SK-N-SH treated with all-trans-retinoic acid at 6 μM for 48 hours (cell line): ENCODE measurements at regions not wholly inside any gene's neighbourhood (a gene's known extent, or its start where the extent isn't known, plus 50 kb on each side); places are given as distances from the start of the nearest gene placed in this dataset.

Experiments used
- ATAC-seq: fragments of 200-7000 bp; cut with Tn5 transposase; 3 replicates; pipeline ENCODE4 v1.9.1; 2020; ENCODE audit warnings: mild to moderate bottlenecking, moderate library complexity
- ARNTL ChIP-seq: fragments of 450-650 bp; formaldehyde crosslinking; IDR thresholded peaks from 2 replicates; pipeline ENCODE4 v1.5.0; 2020; ENCODE audit warnings: low read depth, mild to moderate bottlenecking, moderate library complexity, borderline replicate concordance
- CSDC2 ChIP-seq: fragments of 250-450 bp; sonication (Bioruptor Pico); IDR thresholded peaks from 2 replicates; pipeline ENCODE4 v1.5.0; 2020; ENCODE audit warnings: mild to moderate bottlenecking, moderate library complexity
- GLIS3 ChIP-seq: fragments of 250-450 bp; sonication (Bioruptor Pico); IDR thresholded peaks from 2 replicates; pipeline ENCODE4 v1.5.0; 2020; ENCODE audit warnings: mild to moderate bottlenecking, moderate library complexity
- ISL1 ChIP-seq: fragments of 250-450 bp; sonication (Bioruptor Pico); IDR thresholded peaks from 2 replicates; pipeline ENCODE4 v2.1.2; 2022; ENCODE audit warnings: mild to moderate bottlenecking, moderate library complexity
- OSR1 ChIP-seq: fragments of 250-450 bp; sonication (Bioruptor Pico); IDR thresholded peaks from 2 replicates; pipeline ENCODE4 v1.8.0; 2022; ENCODE audit warnings: moderate library complexity, mild to moderate bottlenecking, inconsistent platforms
- POU6F1 ChIP-seq: fragments of 250-450 bp; sonication (Bioruptor Pico); IDR thresholded peaks from 2 replicates; pipeline ENCODE4 v1.8.0; 2021; ENCODE audit warnings: low read depth, mild to moderate bottlenecking, moderate library complexity, borderline replicate concordance
- PPARA ChIP-seq: fragments of 250-450 bp; sonication (Bioruptor Pico); IDR thresholded peaks from 2 replicates; pipeline ENCODE4 v1.5.0; 2020; ENCODE audit warnings: mild to moderate bottlenecking, borderline replicate concordance
- RARB ChIP-seq: fragments of 250-450 bp; sonication (Bioruptor Pico); IDR thresholded peaks from 2 replicates; pipeline ENCODE4 v1.8.0; 2021; ENCODE audit warnings: mild to moderate bottlenecking, moderate library complexity
- SNAI2 ChIP-seq: fragments of 250-450 bp; sonication (Bioruptor Pico); IDR thresholded peaks from 2 replicates; pipeline ENCODE4 v1.5.0; 2020; ENCODE audit warnings: mild to moderate bottlenecking, moderate library complexity
- TCF4 ChIP-seq: fragments of 250-450 bp; sonication (Bioruptor Pico); IDR thresholded peaks from 2 replicates; pipeline ENCODE4 v1.8.0; 2021; ENCODE audit warnings: mild to moderate bottlenecking, moderate library complexity, borderline replicate concordance
- TOX ChIP-seq: fragments of 250-450 bp; sonication (Bioruptor Pico); IDR thresholded peaks from 2 replicates; pipeline ENCODE4 v1.8.0; 2021; ENCODE audit warnings: mild to moderate bottlenecking, moderate library complexity, borderline replicate concordance
- ZC3H10 ChIP-seq: fragments of 250-450 bp; sonication (Bioruptor Pico); IDR thresholded peaks from 2 replicates; pipeline ENCODE4 v1.5.1; 2021; ENCODE audit warnings: mild to moderate bottlenecking, moderate library complexity
- ZFP3 ChIP-seq: fragments of 250-450 bp; sonication (Bioruptor Pico); IDR thresholded peaks from 2 replicates; pipeline ENCODE4 v1.5.0; 2020; ENCODE audit warnings: mild to moderate bottlenecking, moderate library complexity
- ZNF70 ChIP-seq: fragments of 450-650 bp; formaldehyde crosslinking; IDR thresholded peaks from 2 replicates; pipeline ENCODE4 v1.5.0; 2020; ENCODE audit warnings: mild to moderate bottlenecking, moderate library complexity
- ZNF8 ChIP-seq: fragments of 450-650 bp; formaldehyde crosslinking; IDR thresholded peaks from 2 replicates; pipeline ENCODE4 v1.5.0; 2020; ENCODE audit warnings: mild to moderate bottlenecking, moderate library complexity
- TF ChIP-seq, protein P1 (sequence below): fragments of 250-450 bp; sonication (Bioruptor Pico); IDR thresholded peaks from 2 replicates; pipeline ENCODE4 v1.8.0; 2020; ENCODE audit warnings: mild to moderate bottlenecking, moderate library complexity, borderline replicate concordance
- TF ChIP-seq, protein P2 (sequence below): fragments of 250-450 bp; sonication (Bioruptor Pico); IDR thresholded peaks from 2 replicates; pipeline ENCODE4 v1.5.1; 2021; ENCODE audit warnings: mild to moderate bottlenecking, moderate library complexity
- TF ChIP-seq, protein P3 (sequence below): fragments of 250-450 bp; sonication (Bioruptor Pico); IDR thresholded peaks from 2 replicates; pipeline ENCODE4 v1.5.1; 2020; ENCODE audit warnings: low read depth, mild to moderate bottlenecking, moderate library complexity
- TF ChIP-seq, protein P4 (sequence below): fragments of 250-450 bp; sonication (Bioruptor Pico); IDR thresholded peaks from 2 replicates; pipeline ENCODE4 v1.5.0; 2020; ENCODE audit warnings: mild to moderate bottlenecking, moderate library complexity

GRCh38 chr1:234884006-234884405, 244.6 kb downstream of the TOMM20 start (continued):
- TF ChIP-seq POU6F1 (CRISPR knock-in tag), result no peak
- no peak for TF ChIP-seq ZNF70 (CRISPR knock-in tag)

GRCh38 chr1:234882898-234883297, 245.7 kb downstream of the TOMM20 start:
- ATAC-seq, result no peak
- TF ChIP-seq CSDC2 (CRISPR knock-in tag) (no peak), ZFP3 (CRISPR knock-in tag) (no peak), TOX (no peak), OSR1 (CRISPR knock-in tag) (no peak), TCF4 (CRISPR knock-in tag) (no peak), ISL1 (no peak)
- TF ChIP-seq, protein P1, sequence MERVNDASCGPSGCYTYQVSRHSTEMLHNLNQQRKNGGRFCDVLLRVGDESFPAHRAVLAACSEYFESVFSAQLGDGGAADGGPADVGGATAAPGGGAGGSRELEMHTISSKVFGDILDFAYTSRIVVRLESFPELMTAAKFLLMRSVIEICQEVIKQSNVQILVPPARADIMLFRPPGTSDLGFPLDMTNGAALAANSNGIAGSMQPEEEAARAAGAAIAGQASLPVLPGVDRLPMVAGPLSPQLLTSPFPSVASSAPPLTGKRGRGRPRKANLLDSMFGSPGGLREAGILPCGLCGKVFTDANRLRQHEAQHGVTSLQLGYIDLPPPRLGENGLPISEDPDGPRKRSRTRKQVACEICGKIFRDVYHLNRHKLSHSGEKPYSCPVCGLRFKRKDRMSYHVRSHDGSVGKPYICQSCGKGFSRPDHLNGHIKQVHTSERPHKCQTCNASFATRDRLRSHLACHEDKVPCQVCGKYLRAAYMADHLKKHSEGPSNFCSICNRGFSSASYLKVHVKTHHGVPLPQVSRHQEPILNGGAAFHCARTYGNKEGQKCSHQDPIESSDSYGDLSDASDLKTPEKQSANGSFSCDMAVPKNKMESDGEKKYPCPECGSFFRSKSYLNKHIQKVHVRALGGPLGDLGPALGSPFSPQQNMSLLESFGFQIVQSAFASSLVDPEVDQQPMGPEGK (CRISPR knock-in tag), result no peak
- TF ChIP-seq, all 23 proteins: peak for 0

- no peak for TF ChIP-seq RARB
- peak; percentile 97 for TF ChIP-seq ZFP3 (CRISPR knock-in tag)
- ATAC-seq, result no peak
These were observed 246.5 kb downstream of the TOMM20 start for GRCh38 chr1:234881893-234882771.

- ATAC-seq, result no peak; the same call in 1 of the 3 replicates
- TF ChIP-seq PPARA (no peak), ARNTL (CRISPR knock-in tag) (no peak), CSDC2 (CRISPR knock-in tag) (no peak), POU6F1 (CRISPR knock-in tag) (no peak), ZFP3 (CRISPR knock-in tag) (no peak), TOX (no peak), ZNF8 (no peak), OSR1 (CRISPR knock-in tag) (no peak), GLIS3 (CRISPR knock-in tag) (no peak), ZC3H10 (CRISPR knock-in tag) (no peak), ISL1 (no peak), SNAI2 (CRISPR knock-in tag) (no peak)
- TF ChIP-seq, protein P2, sequence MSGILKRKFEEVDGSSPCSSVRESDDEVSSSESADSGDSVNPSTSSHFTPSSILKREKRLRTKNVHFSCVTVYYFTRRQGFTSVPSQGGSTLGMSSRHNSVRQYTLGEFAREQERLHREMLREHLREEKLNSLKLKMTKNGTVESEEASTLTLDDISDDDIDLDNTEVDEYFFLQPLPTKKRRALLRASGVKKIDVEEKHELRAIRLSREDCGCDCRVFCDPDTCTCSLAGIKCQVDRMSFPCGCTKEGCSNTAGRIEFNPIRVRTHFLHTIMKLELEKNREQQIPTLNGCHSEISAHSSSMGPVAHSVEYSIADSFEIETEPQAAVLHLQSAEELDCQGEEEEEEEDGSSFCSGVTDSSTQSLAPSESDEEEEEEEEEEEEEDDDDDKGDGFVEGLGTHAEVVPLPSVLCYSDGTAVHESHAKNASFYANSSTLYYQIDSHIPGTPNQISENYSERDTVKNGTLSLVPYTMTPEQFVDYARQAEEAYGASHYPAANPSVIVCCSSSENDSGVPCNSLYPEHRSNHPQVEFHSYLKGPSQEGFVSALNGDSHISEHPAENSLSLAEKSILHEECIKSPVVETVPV, result no peak
- TF ChIP-seq, protein P1 (CRISPR knock-in tag), result no peak
- TF ChIP-seq, protein P3, sequence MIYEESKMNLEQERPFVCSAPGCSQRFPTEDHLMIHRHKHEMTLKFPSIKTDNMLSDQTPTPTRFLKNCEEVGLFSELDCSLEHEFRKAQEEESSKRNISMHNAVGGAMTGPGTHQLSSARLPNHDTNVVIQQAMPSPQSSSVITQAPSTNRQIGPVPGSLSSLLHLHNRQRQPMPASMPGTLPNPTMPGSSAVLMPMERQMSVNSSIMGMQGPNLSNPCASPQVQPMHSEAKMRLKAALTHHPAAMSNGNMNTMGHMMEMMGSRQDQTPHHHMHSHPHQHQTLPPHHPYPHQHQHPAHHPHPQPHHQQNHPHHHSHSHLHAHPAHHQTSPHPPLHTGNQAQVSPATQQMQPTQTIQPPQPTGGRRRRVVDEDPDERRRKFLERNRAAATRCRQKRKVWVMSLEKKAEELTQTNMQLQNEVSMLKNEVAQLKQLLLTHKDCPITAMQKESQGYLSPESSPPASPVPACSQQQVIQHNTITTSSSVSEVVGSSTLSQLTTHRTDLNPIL (CRISPR knock-in tag), result no peak
- TF ChIP-seq, protein P4, sequence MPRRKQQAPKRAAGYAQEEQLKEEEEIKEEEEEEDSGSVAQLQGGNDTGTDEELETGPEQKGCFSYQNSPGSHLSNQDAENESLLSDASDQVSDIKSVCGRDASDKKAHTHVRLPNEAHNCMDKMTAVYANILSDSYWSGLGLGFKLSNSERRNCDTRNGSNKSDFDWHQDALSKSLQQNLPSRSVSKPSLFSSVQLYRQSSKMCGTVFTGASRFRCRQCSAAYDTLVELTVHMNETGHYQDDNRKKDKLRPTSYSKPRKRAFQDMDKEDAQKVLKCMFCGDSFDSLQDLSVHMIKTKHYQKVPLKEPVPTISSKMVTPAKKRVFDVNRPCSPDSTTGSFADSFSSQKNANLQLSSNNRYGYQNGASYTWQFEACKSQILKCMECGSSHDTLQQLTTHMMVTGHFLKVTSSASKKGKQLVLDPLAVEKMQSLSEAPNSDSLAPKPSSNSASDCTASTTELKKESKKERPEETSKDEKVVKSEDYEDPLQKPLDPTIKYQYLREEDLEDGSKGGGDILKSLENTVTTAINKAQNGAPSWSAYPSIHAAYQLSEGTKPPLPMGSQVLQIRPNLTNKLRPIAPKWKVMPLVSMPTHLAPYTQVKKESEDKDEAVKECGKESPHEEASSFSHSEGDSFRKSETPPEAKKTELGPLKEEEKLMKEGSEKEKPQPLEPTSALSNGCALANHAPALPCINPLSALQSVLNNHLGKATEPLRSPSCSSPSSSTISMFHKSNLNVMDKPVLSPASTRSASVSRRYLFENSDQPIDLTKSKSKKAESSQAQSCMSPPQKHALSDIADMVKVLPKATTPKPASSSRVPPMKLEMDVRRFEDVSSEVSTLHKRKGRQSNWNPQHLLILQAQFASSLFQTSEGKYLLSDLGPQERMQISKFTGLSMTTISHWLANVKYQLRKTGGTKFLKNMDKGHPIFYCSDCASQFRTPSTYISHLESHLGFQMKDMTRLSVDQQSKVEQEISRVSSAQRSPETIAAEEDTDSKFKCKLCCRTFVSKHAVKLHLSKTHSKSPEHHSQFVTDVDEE, result no peak
These were observed 249.2 kb downstream of the TOMM20 start for GRCh38 chr1:234879147-234880080.
